Medulla oblongata (tissue), 1 donor: ENCODE measurements at regions not wholly inside any gene's neighbourhood (a gene's known extent, or its start where the extent isn't known, plus 50 kb on each side); places are given as distances from the start of the nearest gene placed in this dataset.
"Not testable (repeated sequence)": the region's sequence is repeated elsewhere in the genome, so short reads cannot be mapped to it uniquely, and the experiment has no call there.

ENCODE experiments used
- DNase-seq: peaks from one replicate; pipeline ENCODE4 v3.0.0-alpha.2; 2015; ENCODE audit errors: extremely low spot score

DNA sequence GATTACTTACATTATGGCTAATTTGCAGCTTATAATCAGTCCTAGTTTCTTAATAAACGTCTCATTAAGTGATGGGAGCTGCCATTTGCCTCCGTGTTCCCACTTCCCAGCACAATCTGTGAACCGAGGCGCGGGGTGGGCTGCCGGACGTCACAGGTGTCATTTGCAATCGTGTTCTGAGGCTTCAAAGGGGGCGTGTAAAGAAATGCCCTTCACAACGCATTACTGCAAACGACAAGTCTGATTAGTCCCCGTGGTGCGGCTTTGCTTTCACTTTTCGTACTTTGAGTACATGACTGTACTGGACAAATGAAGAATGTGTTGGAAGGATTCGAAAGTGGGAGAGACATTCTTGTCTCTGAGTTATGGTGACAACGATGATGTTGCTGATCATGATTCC is 614.2 kb upstream of the ADARB2 start:
- no peak for DNase-seq

GRCh38 chr10:2342206-2342605 is 604.9 kb upstream of the ADARB2 start:
- no peak for DNase-seq

DNA sequence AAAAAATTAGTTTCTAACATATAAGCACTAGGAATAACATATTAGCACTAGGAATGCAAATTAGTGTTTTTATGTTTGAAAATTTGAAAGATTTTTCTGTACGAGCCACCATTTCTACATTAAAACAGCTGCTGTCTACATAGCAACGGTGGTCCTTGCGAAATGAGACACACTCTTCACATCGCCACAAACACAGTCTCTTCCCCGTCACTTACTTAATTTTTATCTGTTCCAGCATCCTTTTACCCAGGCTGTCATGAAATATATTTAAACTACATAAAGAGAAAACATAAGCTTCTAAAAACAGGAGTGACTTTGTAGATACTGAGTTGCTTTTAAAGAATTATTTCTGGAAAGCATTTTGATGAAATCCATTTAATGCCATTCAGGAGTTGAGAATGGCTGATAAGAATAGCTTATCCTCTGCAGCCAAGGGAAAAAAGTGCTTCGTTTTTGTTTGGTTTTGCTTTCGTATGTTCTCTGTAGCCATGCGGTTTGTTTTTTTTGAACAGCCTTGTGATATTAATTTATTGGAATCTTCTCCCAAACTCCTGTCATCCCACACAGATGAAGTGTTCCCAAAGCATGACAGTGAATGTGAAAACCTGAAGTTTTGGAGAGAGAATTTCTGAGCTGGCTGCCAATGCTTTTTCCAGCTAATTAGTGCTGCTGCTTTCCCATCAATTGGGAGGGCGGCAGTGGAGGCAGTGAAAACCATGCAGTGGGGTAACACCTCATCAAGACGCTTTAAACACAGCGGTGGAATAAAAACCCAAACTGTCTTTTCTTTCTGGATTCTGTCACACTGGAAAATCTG is 603.7 kb upstream of the ADARB2 start:
- peak; percentile 6 for DNase-seq

GRCh38 chr10:2335626-2336025 is 598.3 kb upstream of the ADARB2 start:
- DNase-seq, result peak; percentile 29

DNA sequence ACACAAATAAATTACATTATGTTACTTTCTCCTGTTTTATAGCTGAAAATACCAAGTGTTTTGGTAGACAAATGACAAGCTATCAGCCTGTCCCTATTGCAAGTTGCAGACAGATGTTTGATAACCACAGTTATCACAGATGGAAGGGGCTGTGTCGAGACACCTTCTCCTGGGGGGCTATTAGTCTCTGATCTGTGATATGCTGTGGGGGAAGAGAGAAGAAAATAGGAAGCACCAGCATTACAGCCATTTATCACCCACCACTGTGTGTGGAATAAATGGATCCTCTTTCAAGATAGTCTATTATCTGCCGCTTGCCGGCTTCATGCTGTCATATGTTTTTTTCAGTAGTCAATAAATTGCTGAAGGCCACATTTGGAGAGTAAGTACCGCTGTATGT is 597.2 kb upstream of the ADARB2 start:
- no peak for DNase-seq

- no peak for DNase-seq
These were observed 591.8 kb upstream of the ADARB2 start for GRCh38 chr10:2329082-2329481.

GRCh38 chr10:2326411-2326810 is 589.1 kb upstream of the ADARB2 start:
- no peak for DNase-seq

DNA sequence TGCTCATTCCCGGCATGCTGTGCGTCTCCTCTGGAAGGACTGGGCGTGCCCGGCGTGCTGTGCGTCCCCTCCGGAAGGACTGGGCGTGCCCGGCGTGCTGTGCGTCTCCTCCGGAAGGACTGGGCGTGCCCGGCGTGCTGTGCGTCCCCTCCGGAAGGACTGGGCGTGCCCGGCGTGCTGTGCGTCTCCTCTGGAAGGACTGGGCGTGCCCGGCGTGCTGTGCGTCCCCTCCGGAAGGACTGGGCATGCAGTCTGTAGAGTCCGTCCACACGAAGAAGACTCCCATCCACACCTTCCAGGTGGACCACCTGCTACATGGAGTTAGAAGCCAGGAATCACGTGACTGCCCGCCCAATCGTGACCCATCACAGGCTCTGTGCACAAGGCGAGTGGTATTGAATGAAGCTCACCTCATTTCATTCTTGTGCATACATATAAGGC is 577.7 kb upstream of the ADARB2 start:
- DNase-seq, result not testable (repeated sequence)

GRCh38 chr10:2306081-2306480 is 568.8 kb upstream of the ADARB2 start:
- no peak for DNase-seq

DNA sequence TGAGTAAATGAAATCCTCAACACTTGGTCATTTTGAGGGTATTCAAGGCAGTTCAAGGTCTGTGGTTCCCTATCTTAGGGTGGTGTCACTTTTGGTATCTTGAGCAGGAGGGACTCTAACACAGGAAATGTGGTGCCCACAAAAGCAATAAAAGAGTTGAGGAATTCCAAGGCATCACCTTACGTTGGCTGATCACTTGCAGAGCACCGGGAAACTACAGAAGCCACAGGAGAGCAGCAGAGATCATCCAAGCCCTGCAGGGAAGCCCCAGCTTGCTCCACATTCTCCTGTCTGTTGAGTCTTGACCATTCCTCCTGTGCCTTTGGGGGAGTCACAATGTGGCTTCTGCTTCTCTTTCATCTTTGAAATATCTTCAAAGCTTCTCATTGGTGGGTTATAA is 565.8 kb upstream of the ADARB2 start:
- DNase-seq, result no peak

GRCh38 chr10:2301227-2301626 is 563.9 kb upstream of the ADARB2 start:
- no peak for DNase-seq

- no peak for DNase-seq
These were observed 562.9 kb upstream of the ADARB2 start for GRCh38 chr10:2300231-2300630.

DNA sequence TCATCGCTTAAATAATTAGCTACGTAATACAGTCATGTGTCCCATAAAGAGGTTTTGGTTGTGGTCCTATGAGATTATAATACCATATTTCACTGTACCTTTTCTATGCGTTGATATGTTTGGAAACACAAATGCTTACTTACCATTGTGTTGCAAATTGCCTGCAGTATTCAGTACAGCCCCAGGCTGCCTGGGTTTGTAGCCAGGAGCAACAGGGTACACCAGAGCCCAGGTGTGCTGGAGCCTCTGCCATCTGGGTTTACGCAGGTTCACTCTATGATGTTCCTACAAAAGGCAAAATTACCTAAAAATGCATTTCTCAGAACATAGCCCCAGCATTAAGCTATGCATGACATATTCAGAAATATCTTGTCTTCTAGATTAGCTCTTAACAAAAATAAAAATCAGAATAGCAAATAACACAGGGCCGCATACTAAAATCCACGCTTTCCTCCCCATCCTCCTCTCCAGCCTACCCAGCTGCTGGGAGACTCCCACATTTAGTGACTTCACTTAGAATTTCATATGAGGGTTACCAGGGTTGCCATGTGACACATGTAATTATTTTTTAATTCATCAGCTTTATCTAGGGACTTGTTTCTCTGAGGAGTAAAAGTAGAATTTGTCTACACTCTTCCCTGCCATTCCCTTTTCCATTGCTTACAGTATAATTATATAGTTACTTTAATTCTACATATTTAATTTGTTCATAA is 559.0 kb upstream of the ADARB2 start:
- DNase-seq, result no peak

DNA sequence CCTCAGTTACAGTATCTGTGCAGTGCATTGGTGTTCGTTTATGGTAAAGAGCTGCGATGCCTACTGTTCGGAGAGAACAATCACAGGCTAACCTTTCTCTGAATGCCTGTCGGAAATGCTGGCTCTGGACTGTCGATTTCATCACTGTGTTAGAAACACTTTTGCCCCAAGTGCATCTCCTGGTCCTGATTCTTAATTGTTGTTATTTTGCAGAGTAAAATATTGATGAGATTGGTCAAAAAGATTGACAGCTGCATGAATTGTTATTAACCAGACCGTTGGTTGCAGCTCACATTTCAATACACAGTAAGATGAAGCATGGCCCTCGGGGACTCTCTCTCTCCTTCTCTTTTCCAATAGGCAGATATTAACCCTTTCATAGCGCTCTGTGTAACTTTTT is 557.4 kb upstream of the ADARB2 start:
- DNase-seq, result no peak

- no peak for DNase-seq
These were observed 546.7 kb upstream of the ADARB2 start for GRCh38 chr10:2284071-2284470.

- DNase-seq, result no peak
These were observed 544.9 kb upstream of the ADARB2 start for GRCh38 chr10:2282202-2282601.

DNA sequence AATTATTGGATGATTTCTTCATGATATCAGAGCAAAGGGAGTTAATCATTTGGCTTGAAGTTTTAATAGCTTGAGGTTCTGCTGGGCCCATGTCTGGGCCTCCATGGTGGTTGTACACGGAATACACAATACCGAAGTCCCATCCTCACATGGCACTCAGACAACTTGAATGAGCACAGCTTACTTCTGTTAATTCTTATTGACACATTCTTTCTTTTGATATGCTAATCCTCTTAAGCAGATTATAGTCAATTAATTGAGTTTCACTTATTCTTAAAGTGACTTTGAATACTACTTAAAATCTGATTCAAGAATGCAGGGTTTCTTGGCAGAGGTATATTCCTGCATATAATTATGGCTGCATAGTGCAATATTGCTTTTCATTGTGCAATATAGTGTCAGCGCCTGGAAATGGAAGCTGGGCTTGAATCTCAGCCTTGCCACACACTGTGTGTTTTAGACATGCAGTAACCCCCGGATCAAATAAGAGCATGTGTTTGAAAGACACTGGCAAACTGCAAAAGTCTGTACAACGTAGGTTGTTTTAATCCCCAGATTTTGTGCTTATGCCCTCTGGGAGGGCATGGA is 543.5 kb upstream of the ADARB2 start:
- no peak for DNase-seq

GRCh38 chr10:2279711-2280110 is 542.4 kb upstream of the ADARB2 start:
- DNase-seq, result no peak

DNA sequence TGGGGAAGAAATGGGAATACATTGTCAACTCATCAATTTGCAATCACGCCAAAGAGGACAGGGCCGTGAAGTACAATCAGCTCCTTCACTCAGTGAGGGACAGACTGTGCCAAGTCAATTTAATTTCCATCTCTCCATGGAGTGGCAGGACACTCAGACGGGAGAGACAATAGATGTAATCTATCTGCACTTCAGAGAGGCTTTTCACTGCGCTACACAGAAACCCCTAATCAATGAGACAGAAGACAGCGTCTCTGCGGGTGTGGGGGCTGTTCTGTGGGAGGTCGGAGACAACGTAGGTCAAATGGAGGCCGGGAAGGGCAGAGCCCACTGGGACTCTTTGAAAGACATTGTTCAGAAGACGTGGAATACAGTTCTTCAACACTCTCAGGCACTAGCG is 541.0 kb upstream of the ADARB2 start:
- no peak for DNase-seq

DNA sequence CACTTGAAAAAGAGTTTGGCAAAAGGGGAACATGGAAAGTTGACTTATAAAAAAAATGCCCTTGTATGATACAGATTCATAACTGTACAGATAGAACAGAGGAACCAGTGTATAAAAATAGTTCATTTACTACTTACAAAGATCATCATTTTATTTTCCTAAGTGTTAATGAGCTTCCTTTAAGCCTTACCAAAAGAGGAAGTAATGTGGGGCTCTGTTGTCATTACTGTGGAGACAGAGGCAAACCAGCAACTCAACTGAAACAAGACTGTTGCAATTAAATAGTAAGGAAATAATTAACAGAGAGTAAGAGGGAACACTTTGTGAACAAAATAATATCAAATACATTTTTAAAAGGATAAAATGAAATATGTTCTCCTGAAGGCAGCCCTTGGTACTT is 526.2 kb upstream of the ADARB2 start:
- DNase-seq, result no peak

DNA sequence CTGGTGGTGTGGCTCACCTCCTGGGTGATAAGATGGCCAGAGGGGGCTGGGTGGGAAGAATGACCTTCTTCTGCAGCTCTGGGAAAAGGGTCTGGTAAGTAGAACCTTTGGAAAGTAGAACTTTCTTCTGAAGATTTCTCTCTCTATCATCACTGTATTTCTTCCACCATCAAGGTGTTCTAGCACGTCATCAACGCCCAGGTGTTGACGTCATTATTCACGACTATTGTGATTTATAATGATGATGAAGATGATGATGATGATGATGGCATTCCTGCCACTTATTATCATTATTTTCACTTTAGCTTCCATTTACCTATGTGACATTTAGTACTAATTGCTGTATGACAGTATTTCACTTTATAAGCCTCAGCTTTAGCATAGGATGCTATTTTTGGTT is 525.6 kb upstream of the ADARB2 start:
- DNase-seq, result no peak

DNA sequence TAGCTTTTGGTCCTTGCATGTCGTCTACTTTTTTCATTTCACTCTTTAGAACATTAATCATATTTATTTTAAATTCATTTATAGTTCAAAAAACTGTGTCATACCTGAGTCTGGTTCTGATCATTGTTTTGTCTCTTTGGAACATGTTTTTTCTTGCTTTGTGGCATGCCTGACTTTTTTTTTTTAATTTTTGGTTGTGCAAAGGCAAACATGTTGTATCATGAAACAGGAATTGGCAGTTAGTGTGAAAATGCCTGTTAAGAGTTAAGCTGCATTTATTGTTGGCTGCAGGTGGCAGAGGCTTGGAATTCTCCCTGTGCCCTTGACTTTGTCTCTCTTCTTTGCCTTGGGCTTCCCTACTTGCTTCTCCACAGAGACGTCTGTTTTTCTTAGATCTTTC is 525.0 kb upstream of the ADARB2 start:
- no peak for DNase-seq

DNA sequence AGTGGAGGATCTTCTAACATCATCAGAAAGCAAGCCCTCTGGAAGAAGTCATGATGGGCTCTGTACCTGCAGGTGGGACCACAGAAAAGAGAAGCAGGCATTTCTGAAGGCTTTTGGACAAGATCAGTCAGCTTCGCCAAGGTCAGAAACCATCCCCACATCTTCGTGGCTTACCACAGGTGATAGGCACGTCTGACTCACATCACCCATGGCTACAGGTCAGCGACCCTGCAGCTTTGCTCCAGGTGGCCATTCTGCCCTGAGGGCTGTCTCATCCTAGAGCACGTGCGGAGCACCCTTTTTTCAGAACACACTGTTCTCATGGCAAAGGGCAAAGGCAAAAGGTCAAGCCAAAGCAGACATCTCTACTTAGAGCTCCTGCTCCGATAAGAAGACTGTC is 518.9 kb upstream of the ADARB2 start:
- DNase-seq, result no peak
